Activated T-helper 9 cell treated with anti-CD3 and anti-CD28 coated beads, Interleukin-2, amount 50 U/mL, for 16 hours (primary cell): ENCODE measurements at regions not wholly inside any gene's neighbourhood (a gene's known extent, or its start where the extent isn't known, plus 50 kb on each side); places are given as distances from the start of the nearest gene placed in this dataset.

Experiments used
- DNase-seq: peaks from one replicate; pipeline ENCODE4 v3.0.0-alpha.2; 2020; ENCODE audit warnings: low read depth

- DNase-seq: no peak
These were observed 59.0 kb downstream of the NDUFS5 start for GRCh38 chr1:39085174-39085573.

- no peak for DNase-seq
These were observed 60.2 kb downstream of the NDUFS5 start for GRCh38 chr1:39086386-39086785.

- DNase-seq: no peak
These were observed 60.8 kb downstream of the NDUFS5 start for GRCh38 chr1:39086865-39087409.

GRCh38 chr1:39087435-39087834 is 61.3 kb downstream of the NDUFS5 start:
- DNase-seq: no peak

GRCh38 chr1:39088658-39089057 is 62.5 kb downstream of the NDUFS5 start:
- no peak for DNase-seq

GRCh38 chr1:39089931-39090521 is 63.9 kb downstream of the NDUFS5 start:
- DNase-seq: no peak

GRCh38 chr1:39090757-39091380 is 64.7 kb downstream of the NDUFS5 start:
- DNase-seq: no peak

GRCh38 chr1:39091845-39092645 is 65.9 kb downstream of the NDUFS5 start:
- DNase-seq: peak; percentile 44

GRCh38 chr1:39094685-39095084 is 68.5 kb downstream of the NDUFS5 start:
- DNase-seq: no peak

GRCh38 chr1:39098546-39099250 is 72.5 kb downstream of the NDUFS5 start:
- DNase-seq: peak; percentile 43

GRCh38 chr1:39102537-39103327 is 76.6 kb downstream of the NDUFS5 start:
- no peak for DNase-seq

- DNase-seq: no peak
These were observed 77.4 kb downstream of the NDUFS5 start for GRCh38 chr1:39103328-39104157.

- DNase-seq: no peak
These were observed 78.3 kb downstream of the NDUFS5 start for GRCh38 chr1:39104158-39105060.

- peak; percentile 57 for DNase-seq
These were observed 79.1 kb downstream of the NDUFS5 start for GRCh38 chr1:39105061-39105840.

- peak; percentile 26 for DNase-seq
These were observed 80.0 kb downstream of the NDUFS5 start for GRCh38 chr1:39105841-39106765.

GRCh38 chr1:39106801-39107327 is 80.7 kb downstream of the NDUFS5 start:
- DNase-seq: no peak
